Lung microvascular endothelial cell (primary cell): ENCODE measurements at regions not wholly inside any gene's neighbourhood (a gene's known extent, or its start where the extent isn't known, plus 50 kb on each side); places are given as distances from the start of the nearest gene placed in this dataset.
"Not testable (repeated sequence)": the region's sequence is repeated elsewhere in the genome, so short reads cannot be mapped to it uniquely, and the experiment has no call there.

Experiments
- DNase-seq, 2 donors: peaks; one replicate each; pipeline versions ENCODE4 v3.0.0 to v3.0.0-alpha.2; 2010; ENCODE audit warnings: low read depth in 2 of 2

- DNase-seq: not testable (repeated sequence)
These were observed 111.2 kb upstream of the CYLC1 start for GRCh38 chrX:83749736-83750135.

- not testable (repeated sequence) for DNase-seq
These were observed 110.5 kb upstream of the CYLC1 start for GRCh38 chrX:83750451-83750850.

GRCh38 chrX:83759872-83760271 lies 101.1 kb upstream of the CYLC1 start:
- DNase-seq: peak; percentile 6 to 17

- DNase-seq: no peak
These were observed 89.3 kb upstream of the CYLC1 start for GRCh38 chrX:83771664-83772063.
